Sciatic nerve (tissue), 2 donors: ENCODE measurements at regions not wholly inside any gene's neighbourhood (a gene's known extent, or its start where the extent isn't known, plus 50 kb on each side); places are given as distances from the start of the nearest gene placed in this dataset.

Source experiments
- ATAC-seq: fragments of 200-7000 bp; cut with Tn5 transposase; one replicate; pipeline ENCODE4 v1.9.1; 2020; ENCODE audit warnings: mild to moderate bottlenecking, moderate library complexity
- DNase-seq: peaks from one replicate; pipeline ENCODE4 v3.0.0-alpha.2; 2020; ENCODE audit warnings: low spot score
- intact Hi-C: fragments of 100-400 bp; cut with DNase I; formaldehyde crosslinking; loops from one replicate; pipeline ENCODE4 v1.14.2; 2022
- donor health status: DM: no; HTN: no; CAD: no.
- donor health status: DM: no; HTN: no; CAD: no.

GRCh38 chr6:126419901-126420300, 80.0 kb downstream of the CENPW start:
- ATAC-seq (no peak), DNase-seq (no peak)
- intact Hi-C loops, result no loop called here

- intact Hi-C loops, result no loop called here
- DNase-seq (no peak), ATAC-seq (no peak)
These were observed 83.0 kb downstream of the CENPW start for GRCh38 chr6:126422912-126423311.

GRCh38 chr6:126427713-126428112, 87.8 kb downstream of the CENPW start:
- ATAC-seq (no peak), DNase-seq (no peak)
- intact Hi-C loops, result no loop called here

GRCh38 chr6:126429866-126430265, 90.0 kb downstream of the CENPW start:
- no peak for ATAC-seq

GRCh38 chr6:126432564-126432963, 92.6 kb downstream of the CENPW start:
- intact Hi-C loops, result no loop called here
- DNase-seq (no peak), ATAC-seq (no peak)

More at GRCh38 chr6:126429866-126430265, 90.0 kb downstream of the CENPW start:
- intact Hi-C loops, result no loop called here
- DNase-seq, result no peak

GRCh38 chr6:126433927-126434326, 94.0 kb downstream of the CENPW start:
- ATAC-seq (no peak), DNase-seq (no peak)
- intact Hi-C loops, result no loop called here

- ATAC-seq (no peak), DNase-seq (no peak)
- intact Hi-C loops, result no loop called here
These were observed 97.3 kb downstream of the CENPW start for GRCh38 chr6:126437205-126437604.

- no peak for DNase-seq
- intact Hi-C loops, result no loop called here
- no peak for ATAC-seq
These were observed 99.1 kb downstream of the CENPW start for GRCh38 chr6:126439040-126439439.

GRCh38 chr6:126440923-126441322, 101.0 kb downstream of the CENPW start:
- ATAC-seq, result no peak
- intact Hi-C loops, result no loop called here
- no peak for DNase-seq

GRCh38 chr6:126444659-126445273, 104.9 kb downstream of the CENPW start:
- intact Hi-C loops, result no loop called here
- DNase-seq (no peak), ATAC-seq (no peak)

GRCh38 chr6:126446248-126446647, 106.3 kb downstream of the CENPW start:
- no peak for DNase-seq
- intact Hi-C loops, result no loop called here
- ATAC-seq, result no peak

GRCh38 chr6:126447367-126447766, 107.5 kb downstream of the CENPW start:
- ATAC-seq (no peak), DNase-seq (no peak)
- intact Hi-C loops, result no loop called here

GRCh38 chr6:126461045-126461444, 121.1 kb downstream of the CENPW start:
- no peak for DNase-seq
- no peak for ATAC-seq
- intact Hi-C loops, result no loop called here

GRCh38 chr6:126464245-126464644, 124.3 kb downstream of the CENPW start:
- intact Hi-C loops, result no loop called here
- ATAC-seq, result no peak
- DNase-seq, result no peak

- no peak for ATAC-seq
- intact Hi-C loops, result no loop called here
These were observed 135.5 kb downstream of the CENPW start for GRCh38 chr6:126475449-126475848.

GRCh38 chr6:126477678-126478077, 137.8 kb downstream of the CENPW start:
- DNase-seq, result no peak
- intact Hi-C loops, result no loop called here
- ATAC-seq, result no peak

More at GRCh38 chr6:126475449-126475848, 135.5 kb downstream of the CENPW start:
- DNase-seq, result no peak

GRCh38 chr6:126480268-126480667, 140.4 kb downstream of the CENPW start:
- DNase-seq (no peak), ATAC-seq (no peak)
- intact Hi-C loops, result no loop called here

- intact Hi-C loops, result no loop called here
- ATAC-seq, result no peak
- no peak for DNase-seq
These were observed 141.4 kb downstream of the CENPW start for GRCh38 chr6:126481319-126481718.

GRCh38 chr6:126504792-126505191, 164.9 kb downstream of the CENPW start:
- DNase-seq (no peak), ATAC-seq (no peak)
- intact Hi-C loops, result no loop called here

- no peak for ATAC-seq
- intact Hi-C loops, result no loop called here
- DNase-seq, result no peak
These were observed 173.3 kb downstream of the CENPW start for GRCh38 chr6:126513198-126513597.

GRCh38 chr6:126516411-126516810, 176.5 kb downstream of the CENPW start:
- intact Hi-C loops, result no loop called here
- no peak for DNase-seq
- ATAC-seq, result no peak
